Neural cell (in vitro differentiated cells): ENCODE measurements at regions not wholly inside any gene's neighbourhood (a gene's known extent, or its start where the extent isn't known, plus 50 kb on each side); places are given as distances from the start of the nearest gene placed in this dataset.

Experiments used
- CTCF ChIP-seq: fragments of 450-650 bp; IDR thresholded peaks from 2 replicates; pipeline ENCODE4 v1.5.1; 2014; ENCODE audit warnings: antibody characterized with exemption, mild to moderate bottlenecking, moderate library complexity; ENCODE audit not compliant: poor library complexity, severe bottlenecking
- EP300 ChIP-seq: fragments of 450-650 bp; conservative IDR thresholded peaks from 2 replicates; pipeline ENCODE4 v1.6.1; 2014; ENCODE audit warnings: antibody characterized with exemption, mild to moderate bottlenecking, moderate library complexity; ENCODE audit not compliant: poor library complexity, severe bottlenecking
- RAD21 ChIP-seq: fragments of 450-650 bp; conservative IDR thresholded peaks from 2 replicates; pipeline ENCODE4 v1.6.1; 2014; ENCODE audit warnings: antibody characterized with exemption, mild to moderate bottlenecking, moderate library complexity
- SMC3 ChIP-seq: fragments of 450-650 bp; conservative IDR thresholded peaks from 2 replicates; pipeline ENCODE4 v1.6.1; 2014; ENCODE audit warnings: antibody characterized with exemption, mild to moderate bottlenecking, moderate library complexity; ENCODE audit not compliant: poor library complexity

- no peak for TF ChIP-seq CTCF
- TF ChIP-seq EP300, result no peak
- TF ChIP-seq RAD21, result no peak
- no peak for TF ChIP-seq SMC3
Measured at GRCh38 chr15:96702589-96702988, 372.1 kb downstream of the NR2F2 start.
